ENCODE measurements at regions not wholly inside any gene's neighbourhood (a gene's known extent, or its start where the extent isn't known, plus 50 kb on each side); places are given as distances from the start of the nearest gene placed in this dataset.

- peak; percentile 38 for DNase-seq (ENCODE audit: low read depth)
- peak; percentile 63 for TF ChIP-seq CTCF (conservative IDR thresholded peaks at IDR 0.05; ENCODE audit: low read length)
- no peak overlapping the region for H3K4me3 ChIP-seq (ENCODE audit: low read length)
These were observed 1929.9 kb upstream of the SEL1L start for GRCh38 chr14:83463500-83464098.

GRCh38 chr14:83467811-83468210 lies 1934.2 kb upstream of the SEL1L start:
- peak; percentile 42 for DNase-seq (ENCODE audit: low read depth)
- no peak overlapping the region for H3K4me3 ChIP-seq (ENCODE audit: low read length)
- TF ChIP-seq CTCF (conservative IDR thresholded peaks at IDR 0.05; ENCODE audit: low read length), result no peak

GRCh38 chr14:83470466-83470865 lies 1936.8 kb upstream of the SEL1L start:
- no peak for TF ChIP-seq CTCF (conservative IDR thresholded peaks at IDR 0.05; ENCODE audit: low read length)
- DNase-seq (ENCODE audit: low read depth), result peak; percentile 72

GRCh38 chr14:83470959-83471695 lies 1937.5 kb upstream of the SEL1L start:
- TF ChIP-seq CTCF (conservative IDR thresholded peaks at IDR 0.05; ENCODE audit: low read length), result no peak
- no peak overlapping the region for H3K4me3 ChIP-seq (ENCODE audit: low read length)
- no peak for DNase-seq (ENCODE audit: low read depth)

More at GRCh38 chr14:83470466-83470865, 1936.8 kb upstream of the SEL1L start:
- no peak overlapping the region for H3K4me3 ChIP-seq (ENCODE audit: low read length)

GRCh38 chr14:83473416-83474235 lies 1940.0 kb upstream of the SEL1L start:
- peak; percentile 27 for DNase-seq (ENCODE audit: low read depth)
- no peak overlapping the region for H3K4me3 ChIP-seq (ENCODE audit: low read length)
- no peak for TF ChIP-seq CTCF (conservative IDR thresholded peaks at IDR 0.05; ENCODE audit: low read length)

GRCh38 chr14:83478741-83479140 lies 1945.1 kb upstream of the SEL1L start:
- no peak for DNase-seq (ENCODE audit: low read depth)
- TF ChIP-seq CTCF (conservative IDR thresholded peaks at IDR 0.05; ENCODE audit: low read length), result no peak
- no peak overlapping the region for H3K4me3 ChIP-seq (ENCODE audit: low read length)
